Stimulated activated CD8-positive, alpha-beta memory T cell treated with anti-CD3 and anti-CD28 coated beads, Interleukin-15, amount 100 ng/mL, for 24 hours (primary cell): ENCODE measurements at regions not wholly inside any gene's neighbourhood (a gene's known extent, or its start where the extent isn't known, plus 50 kb on each side); places are given as distances from the start of the nearest gene placed in this dataset.

Experiments used
- DNase-seq: peaks from one replicate; pipeline ENCODE4 v3.0.0-alpha.2; 2020; ENCODE audit warnings: low read depth

GRCh38 chr11:111444040-111444439 is 65.0 kb upstream of the POU2AF1 start:
- no peak for DNase-seq

GRCh38 chr11:111443640-111444039 is 64.6 kb upstream of the POU2AF1 start:
- no peak for DNase-seq

- no peak for DNase-seq
These were observed 64.0 kb upstream of the POU2AF1 start for GRCh38 chr11:111443032-111443431.

GRCh38 chr11:111441443-111441842 is 62.4 kb upstream of the POU2AF1 start:
- DNase-seq = no peak

- no peak for DNase-seq
These were observed 61.5 kb upstream of the POU2AF1 start for GRCh38 chr11:111440416-111441205.

GRCh38 chr11:111439901-111440300 is 60.8 kb upstream of the POU2AF1 start:
- no peak for DNase-seq

- no peak for DNase-seq
These were observed 59.9 kb upstream of the POU2AF1 start for GRCh38 chr11:111438846-111439520.

- DNase-seq = no peak
These were observed 59.1 kb upstream of the POU2AF1 start for GRCh38 chr11:111438168-111438567.

- DNase-seq = no peak
These were observed 56.1 kb upstream of the POU2AF1 start for GRCh38 chr11:111435046-111435698.

- peak; percentile 26 for DNase-seq
These were observed 50.0 kb upstream of the POU2AF1 start for GRCh38 chr11:111429066-111429506.
